22Rv1 (cell line): ENCODE measurements at regions not wholly inside any gene's neighbourhood (a gene's known extent, or its start where the extent isn't known, plus 50 kb on each side); places are given as distances from the start of the nearest gene placed in this dataset.

ENCODE experiments used
- ZFX ChIP-seq: fragments of 450-650 bp; IDR thresholded peaks from 2 replicates; pipeline ENCODE4 v1.6.1; 2017; ENCODE audit warnings: antibody characterized with exemption, borderline replicate concordance
- TF ChIP-seq, protein P1 (sequence below): fragments of 450-650 bp; IDR thresholded peaks from 2 replicates; pipeline ENCODE4 v1.5.1; 2017; ENCODE audit warnings: mild to moderate bottlenecking

DNA sequence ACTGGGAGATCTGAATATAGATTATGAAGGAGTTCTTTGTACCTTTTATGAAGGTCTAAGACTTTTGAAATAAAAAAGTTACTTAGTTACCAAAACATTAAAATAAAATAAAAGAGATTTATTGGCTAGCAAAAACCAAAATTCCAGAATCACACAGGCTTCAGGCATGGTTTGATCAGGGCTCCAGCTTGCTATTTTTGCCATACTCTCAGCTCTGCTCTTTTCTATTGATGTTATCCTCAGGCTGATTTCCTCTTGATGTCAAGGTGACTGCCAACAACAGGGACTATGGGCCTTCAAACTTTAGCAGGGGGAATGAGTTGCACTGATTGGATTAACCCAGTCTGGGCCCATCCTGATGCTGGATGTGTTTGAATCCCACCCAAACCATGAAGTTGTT is 174.1 kb downstream of the TFCP2L1 start:
- TF ChIP-seq, protein P1, sequence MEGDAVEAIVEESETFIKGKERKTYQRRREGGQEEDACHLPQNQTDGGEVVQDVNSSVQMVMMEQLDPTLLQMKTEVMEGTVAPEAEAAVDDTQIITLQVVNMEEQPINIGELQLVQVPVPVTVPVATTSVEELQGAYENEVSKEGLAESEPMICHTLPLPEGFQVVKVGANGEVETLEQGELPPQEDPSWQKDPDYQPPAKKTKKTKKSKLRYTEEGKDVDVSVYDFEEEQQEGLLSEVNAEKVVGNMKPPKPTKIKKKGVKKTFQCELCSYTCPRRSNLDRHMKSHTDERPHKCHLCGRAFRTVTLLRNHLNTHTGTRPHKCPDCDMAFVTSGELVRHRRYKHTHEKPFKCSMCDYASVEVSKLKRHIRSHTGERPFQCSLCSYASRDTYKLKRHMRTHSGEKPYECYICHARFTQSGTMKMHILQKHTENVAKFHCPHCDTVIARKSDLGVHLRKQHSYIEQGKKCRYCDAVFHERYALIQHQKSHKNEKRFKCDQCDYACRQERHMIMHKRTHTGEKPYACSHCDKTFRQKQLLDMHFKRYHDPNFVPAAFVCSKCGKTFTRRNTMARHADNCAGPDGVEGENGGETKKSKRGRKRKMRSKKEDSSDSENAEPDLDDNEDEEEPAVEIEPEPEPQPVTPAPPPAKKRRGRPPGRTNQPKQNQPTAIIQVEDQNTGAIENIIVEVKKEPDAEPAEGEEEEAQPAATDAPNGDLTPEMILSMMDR: no peak
- no peak for TF ChIP-seq ZFX
